ENCODE measurements at regions not wholly inside any gene's neighbourhood (a gene's known extent, or its start where the extent isn't known, plus 50 kb on each side); places are given as distances from the start of the nearest gene placed in this dataset.
A peak's percentile ranks its signal among the peaks of the same experiment; 100 is the strongest.

DNA sequence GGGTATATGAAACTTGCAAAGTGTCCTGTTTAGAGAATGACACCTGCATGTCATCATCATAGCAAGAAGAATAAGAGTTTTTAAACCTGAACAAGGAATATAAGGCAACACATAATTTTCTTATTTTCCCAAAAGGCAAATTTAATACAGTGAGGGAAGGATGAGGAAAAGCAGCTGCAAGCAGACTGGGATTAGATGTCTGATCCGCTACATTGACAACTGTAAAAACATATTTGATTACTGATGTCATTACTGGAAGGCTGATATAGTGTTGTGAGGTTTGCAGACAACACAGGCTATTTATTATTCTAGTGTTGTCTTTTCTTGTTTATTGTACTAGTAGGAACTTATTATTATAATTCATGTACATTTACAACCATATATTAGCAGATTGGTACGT is 528.7 kb downstream of the ZIC1 start:
- no peak for DNase-seq (ENCODE audit: low read depth)

DNA sequence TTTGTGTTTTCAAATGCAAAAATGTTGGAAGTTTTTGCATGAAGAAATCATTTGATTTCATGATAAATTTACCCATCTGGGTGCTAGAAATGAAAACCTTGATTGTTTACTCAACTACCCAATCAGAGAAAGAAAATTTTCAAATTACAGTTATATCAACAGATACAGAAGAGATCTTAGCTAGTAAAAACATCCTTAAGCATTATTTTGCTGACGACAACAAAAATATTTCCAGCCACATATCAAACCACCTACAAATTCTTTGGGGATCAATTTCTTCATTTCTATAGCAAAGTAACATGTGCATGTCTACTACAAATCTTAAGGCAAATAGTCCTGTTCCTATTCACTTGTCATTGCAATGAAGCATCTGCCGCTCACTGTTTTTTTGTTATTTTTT is 530.3 kb downstream of the ZIC1 start:
- no peak for DNase-seq (ENCODE audit: low read depth)

DNA sequence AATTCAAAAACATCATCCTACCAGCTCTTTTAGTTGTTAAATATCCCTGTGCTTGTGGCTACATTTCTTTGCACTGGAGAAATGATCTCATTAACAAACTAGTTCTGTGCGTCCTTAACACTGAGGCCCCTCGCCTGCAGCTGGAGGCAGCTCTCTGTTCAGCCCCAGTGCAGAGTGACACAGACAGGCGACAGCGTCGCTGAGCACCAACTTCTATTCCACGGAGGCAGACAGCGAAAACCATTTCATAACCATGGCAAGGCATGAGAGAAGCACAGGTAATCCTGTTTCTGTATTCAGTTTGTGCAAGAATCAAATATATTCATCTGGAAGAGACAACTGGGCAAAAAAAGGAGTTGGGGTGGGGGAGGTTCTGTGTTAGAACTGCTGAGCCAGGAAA is 530.7 kb downstream of the ZIC1 start:
- DNase-seq (ENCODE audit: low read depth): no peak

DNA sequence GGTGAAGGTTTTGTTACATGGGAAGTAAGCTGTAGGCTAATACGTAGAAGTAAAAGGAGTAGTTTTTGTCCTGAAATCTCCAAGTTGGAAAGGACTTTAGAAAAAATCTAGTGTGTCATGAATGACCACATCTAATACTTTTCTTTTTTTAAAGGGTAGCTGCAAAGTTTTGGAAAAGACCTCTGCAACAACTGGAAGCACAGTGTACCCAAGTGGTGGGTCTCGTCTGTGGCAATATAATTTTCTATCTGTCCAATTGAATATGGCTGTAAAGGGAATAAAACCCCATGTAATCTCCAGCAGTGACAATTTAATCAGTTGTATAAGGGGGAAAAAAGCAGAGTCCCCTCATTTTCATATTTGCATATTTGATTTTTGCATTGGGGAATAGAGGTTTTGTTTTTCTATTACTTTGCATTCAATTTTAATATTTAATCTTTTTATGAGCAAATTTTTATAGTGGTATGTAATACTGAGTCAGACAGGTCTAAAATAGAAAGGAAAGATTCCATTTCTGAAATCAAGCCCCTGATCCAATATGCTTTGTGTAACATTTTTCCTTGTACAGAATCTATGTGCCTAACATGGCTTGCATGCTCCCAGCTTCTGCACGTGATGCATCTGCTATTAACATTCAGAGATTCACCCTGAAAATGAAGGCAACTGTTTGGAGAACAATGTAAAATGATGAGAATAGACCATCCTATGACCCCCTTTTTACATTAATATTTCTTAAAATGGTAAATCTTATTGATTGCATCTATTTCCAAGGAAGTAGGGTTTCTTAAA is 531.4 kb downstream of the ZIC1 start:
- DNase-seq (ENCODE audit: low read depth): no peak

DNA sequence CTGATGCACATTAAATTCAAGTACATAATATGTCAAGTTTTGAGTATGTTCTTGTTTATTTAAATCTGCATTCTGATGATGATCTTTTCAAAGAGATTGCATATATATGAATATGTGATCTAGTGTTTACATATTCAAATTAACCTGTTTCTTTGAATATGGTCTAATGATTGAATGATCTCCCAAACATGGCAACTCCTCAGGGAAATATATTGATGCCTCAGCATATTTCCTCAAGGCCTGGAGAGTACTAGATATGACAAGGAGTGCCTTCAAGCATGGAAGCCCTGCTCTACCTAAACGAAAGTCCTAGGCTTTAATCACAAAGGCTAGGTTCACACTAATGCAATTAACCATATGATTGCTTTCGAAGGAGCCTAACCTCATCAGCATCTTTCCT is 532.8 kb downstream of the ZIC1 start:
- DNase-seq (ENCODE audit: low read depth): no peak

DNA sequence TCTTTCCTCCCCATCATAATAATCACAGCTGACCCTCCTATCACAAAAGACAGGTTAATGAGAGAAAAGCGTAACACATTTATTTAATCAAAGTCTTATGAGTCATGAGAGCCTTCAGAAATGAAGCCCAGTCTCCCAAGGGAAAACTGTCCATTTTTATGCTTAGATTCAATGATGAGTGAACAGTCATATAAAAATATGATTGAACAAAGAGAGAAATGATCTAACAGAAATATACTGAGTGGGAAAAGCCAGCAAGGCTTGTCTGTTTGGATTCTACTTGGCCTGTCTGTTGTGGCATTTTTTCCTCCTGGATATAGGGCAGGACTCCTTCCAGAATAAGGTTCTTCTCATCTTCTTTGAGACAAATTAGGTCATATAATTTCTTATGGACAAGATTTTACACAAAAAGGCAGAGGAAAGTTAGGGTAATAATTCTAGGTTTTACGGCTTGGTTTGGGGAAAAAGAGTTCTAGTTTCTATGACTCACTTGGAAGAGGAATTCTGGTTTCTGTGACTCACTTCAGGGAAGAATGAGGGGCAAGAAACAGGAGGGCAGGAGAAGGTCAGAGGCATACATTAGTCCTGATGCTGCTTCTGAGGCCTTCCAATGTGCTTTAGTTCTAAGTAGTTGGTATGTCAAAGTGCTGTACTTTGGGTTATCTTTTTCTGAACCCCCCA is 534.2 kb downstream of the ZIC1 start:
- peak; percentile 82 for DNase-seq (ENCODE audit: low read depth)

DNA sequence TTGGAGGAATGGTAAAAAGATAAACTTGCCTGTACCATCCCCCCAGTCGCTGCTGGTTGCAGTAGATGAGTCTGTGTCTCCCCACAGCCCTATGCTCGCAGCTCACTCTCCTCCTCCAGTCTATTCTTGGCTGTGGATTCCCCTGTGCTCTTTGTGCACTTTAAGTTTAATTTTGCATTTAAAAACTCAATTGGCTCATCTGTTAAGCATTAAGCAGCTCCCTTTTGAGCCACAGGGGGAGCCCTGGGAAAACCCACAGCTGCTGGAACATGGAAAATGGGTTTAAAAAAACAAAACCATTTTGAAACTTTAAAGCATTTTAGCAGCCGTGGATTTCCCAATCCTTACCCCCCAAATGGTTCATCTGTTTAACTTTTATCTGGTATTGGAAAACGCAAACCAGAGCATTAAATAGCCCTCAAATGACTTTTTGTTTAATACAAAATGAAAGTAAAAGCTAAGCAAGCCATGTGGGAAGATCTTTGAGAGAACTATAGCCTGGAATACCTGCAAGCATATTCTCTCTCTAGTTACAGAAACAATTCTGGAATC is 536.9 kb downstream of the ZIC1 start:
- DNase-seq (ENCODE audit: low read depth): peak; percentile 69

DNA sequence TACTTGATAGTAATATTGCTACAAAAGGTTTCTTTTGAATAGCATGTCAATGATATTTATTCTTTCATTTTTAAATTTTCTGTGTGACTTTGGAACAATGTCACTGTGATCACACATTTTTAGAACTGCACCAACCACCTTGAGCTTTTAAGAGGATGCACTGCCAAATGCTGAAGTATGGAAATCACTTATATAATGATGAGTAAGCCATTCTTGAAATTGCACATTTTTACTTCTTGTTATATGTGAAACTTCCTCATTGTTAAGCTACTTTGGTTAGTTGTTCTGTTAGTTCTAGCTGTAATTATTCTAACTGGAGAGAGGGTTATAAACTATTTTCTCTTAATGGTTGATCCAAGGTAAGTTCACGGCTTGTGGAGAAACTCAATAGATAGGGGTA is 547.5 kb downstream of the ZIC1 start:
- no peak for DNase-seq (ENCODE audit: low read depth)

DNA sequence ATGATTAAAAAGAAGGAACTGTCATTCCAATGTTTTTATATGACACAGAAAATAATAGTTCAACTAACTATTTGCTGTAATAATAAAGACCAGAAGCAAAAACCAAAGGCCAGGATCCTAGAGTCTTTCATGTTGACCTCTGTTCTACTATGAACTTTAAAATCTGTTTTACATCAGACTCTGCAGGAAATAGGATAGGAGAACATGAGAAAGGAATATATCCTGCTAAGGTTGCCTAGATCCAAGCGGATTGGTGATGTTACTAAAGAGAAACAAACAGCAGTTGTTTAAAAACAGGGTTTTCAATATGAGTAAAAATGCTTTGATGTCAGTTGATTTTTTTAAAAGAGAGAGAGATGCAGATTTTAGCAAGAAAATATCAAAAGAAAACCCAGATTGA is 549.6 kb downstream of the ZIC1 start:
- DNase-seq (ENCODE audit: low read depth): no peak

DNA sequence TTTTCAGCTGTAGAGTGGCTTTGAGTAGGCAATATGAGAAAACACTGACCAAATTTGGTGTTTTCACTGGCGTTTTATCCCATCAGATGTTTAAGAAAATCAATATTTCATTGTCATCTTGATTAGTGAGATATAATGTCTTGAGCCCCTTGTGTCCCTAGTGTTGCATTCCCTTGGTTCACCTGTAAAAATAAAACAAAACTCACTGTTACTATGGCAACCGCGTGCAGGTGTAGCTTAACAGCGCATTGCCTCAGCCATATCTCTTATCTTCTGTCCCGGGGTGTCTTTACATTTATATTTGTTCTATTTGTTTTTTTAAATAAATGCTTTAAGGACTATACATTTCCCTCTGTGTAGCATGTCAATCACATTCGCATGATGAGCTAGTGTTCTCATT is 551.6 kb downstream of the ZIC1 start:
- DNase-seq (ENCODE audit: low read depth): no peak

DNA sequence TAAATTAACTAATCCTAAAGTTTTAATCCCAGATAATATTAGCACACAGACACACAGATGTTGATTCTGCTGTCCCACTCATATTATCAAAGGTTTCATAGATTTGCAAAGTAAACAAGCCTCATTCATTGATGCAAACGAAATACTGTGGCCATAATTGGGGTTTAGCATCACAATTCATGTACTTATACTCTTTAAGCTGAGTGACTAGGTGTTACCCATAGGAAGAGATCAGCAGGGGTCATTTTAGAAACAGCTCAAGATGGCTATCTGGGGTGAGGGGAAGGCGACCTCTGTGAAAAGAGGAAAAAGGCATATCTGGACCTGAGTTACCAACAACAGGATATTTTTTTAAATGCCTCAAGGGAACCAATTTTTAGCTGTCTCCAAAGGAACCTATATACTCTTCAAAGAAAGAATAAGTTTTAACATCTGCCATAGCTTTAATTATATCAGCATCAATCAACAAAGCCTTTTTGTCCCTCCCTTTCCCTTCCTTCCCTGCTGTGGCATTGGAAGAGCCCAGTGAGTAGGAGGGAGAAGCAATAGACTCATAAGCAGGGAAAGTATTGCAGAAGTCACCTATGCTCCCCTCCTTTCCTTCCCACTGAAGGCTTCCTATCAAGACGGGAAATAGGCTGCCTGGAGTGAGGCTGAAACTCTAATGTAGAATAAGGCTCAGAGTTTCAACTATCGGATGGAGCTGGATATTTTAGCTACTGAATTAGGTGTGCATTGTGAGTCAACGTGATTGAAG is 553.4 kb downstream of the ZIC1 start:
- DNase-seq (ENCODE audit: low read depth): no peak

DNA sequence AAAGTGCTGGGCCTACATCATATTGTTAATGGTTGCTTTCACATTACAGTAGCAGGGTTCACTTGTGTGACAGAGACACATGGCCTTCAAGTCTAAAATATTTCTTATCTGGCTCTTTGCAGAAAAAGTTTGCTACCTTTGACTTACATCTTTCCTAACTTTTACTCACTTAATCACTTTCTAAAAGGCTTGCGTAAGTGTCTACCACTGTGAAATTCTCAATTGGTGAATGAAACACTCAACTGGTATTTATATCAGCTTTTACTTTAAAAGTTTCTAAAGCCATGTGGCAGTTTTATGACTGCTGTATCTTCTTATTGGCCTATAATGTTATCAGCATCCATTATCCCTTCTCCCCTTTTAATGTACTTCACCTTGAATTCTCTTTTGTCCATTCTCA is 554.5 kb downstream of the ZIC1 start:
- DNase-seq (ENCODE audit: low read depth): no peak

DNA sequence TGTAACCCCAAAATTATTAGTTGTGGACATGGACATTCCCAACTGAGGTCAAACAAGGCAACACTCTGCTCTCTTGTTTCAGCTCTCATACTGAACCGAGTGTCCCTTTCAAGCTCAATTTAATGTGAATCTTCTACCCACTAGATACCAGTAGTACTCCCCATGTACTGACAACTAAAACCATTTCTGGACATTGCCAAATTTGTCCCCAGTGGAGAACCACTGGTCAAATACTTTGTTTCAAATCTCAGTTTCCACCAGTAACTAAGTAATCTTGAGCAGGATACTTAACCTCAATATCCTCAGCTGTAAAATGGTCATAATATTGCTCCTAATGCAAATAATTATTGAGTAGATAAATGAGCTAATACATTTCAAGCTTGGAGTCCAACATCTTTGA is 566.0 kb downstream of the ZIC1 start:
- DNase-seq (ENCODE audit: low read depth): no peak

DNA sequence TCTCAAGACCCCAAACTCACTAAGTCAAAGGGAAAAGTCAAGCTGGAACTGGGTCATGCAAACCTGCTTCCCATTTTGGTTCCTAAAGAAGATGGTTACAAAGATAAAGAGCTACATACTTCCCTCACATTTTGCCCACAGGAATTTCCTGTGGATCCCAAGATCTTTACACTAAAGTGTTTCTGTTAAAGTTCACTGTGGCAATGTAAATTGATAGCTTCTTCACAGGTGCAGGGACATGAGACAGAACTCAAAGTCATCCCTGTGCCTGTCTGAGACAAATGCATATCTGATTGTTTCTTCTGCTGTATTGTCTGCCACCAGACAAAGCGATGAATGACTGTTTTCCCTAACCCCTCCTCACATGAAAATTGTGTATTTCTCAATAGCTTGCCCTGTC is 567.8 kb downstream of the ZIC1 start:
- DNase-seq (ENCODE audit: low read depth): no peak

DNA sequence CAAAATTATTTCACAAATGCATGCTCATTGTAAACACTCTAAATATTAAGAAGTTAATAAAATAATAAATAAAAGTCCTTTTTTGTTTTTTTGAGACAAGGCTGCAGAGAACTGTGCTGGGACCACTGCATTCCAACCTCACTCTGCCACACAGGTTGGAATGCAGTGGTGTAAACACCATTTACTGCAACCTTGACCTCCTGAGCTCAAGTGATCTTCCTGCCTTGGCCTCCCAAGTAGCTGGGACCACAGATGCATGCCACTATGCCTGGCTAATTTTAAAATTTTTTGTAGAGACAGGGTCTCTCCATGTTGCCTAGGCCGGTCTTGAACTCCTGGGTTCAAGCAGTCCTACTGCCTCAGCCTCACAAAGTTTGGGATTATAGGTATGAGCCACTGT is 578.4 kb downstream of the ZIC1 start:
- no peak for DNase-seq (ENCODE audit: low read depth)

DNA sequence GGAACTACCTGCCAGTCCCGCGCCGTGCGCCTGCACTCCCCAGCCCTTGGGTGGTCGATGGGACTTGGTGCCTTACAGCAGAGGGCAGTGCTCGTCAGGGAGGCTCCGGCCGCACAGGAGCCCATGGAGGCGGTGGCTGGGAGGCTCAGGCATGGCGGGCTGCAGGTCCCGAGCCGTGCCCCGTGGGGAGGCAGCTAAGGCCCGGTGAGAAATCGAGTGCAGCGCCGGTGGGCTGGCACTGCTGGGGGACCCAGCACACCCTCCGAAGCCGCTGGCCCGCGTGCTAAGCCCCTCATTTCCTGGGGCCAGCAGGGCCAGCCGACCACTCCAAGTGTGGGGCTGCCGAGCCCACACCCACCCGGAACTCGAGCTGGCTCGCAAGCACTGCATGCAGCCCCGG is 580.2 kb downstream of the ZIC1 start:
- DNase-seq (ENCODE audit: low read depth): no peak

DNA sequence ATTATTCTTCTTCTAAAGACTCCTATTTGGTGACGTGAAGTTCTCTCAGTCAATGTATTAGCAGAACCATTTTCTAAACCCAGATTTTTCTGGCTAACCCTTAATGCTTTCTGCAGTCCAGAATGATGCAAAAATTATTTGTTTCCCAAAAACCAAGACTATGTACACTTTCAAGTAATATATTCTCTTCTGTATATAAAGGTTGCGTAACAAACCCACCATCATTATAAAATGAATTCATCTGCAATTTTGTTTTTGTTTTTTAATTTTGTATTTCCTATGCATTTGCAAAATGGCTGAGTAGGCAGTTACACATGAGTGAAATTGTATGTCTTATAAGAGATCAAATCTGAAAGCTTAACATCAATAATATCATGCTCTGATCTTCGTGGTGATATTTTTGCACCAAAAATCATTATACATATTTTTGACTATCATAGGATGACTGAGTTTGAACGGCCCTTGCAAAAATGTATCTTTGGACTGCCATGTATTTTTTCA is 593.6 kb downstream of the ZIC1 start:
- no peak for DNase-seq (ENCODE audit: low read depth)

DNA sequence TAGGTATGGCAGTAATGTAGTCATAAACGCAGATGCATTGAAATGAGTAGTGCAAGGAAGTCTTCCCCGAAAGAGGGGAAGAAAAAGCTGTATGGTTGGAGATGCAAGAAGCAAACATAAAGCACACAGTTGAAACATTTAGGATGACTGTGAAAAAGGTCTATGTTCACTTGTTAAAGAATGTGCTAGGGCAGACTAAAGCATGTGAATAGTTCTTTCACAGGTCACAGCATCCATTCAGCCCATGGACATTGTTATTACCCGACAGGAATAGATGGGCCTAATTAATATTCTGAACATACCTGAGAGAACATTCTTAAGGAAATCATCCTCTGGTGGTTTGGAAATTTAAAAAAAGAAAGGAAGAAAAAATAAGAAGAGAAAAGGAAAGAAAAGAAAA is 595.2 kb downstream of the ZIC1 start:
- no peak for DNase-seq (ENCODE audit: low read depth)

DNA sequence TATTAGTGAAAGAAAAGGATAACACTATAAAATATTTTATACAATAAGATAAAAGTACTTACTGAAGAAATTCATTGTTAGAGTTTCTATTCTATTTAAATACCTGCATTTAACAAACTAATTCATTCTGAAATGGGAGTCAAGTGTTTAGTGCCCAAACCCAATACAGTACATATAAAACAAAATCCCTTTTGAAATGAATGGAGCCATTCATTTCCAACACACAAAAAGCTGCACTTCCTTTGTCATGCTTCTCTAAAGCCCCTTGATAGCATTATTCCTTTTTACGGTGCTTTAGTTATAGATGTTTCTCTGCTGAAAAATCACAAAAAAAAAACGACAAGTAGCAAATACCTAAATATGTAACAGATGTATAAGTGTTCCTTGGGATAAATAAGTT is 596.3 kb downstream of the ZIC1 start:
- DNase-seq (ENCODE audit: low read depth): no peak

DNA sequence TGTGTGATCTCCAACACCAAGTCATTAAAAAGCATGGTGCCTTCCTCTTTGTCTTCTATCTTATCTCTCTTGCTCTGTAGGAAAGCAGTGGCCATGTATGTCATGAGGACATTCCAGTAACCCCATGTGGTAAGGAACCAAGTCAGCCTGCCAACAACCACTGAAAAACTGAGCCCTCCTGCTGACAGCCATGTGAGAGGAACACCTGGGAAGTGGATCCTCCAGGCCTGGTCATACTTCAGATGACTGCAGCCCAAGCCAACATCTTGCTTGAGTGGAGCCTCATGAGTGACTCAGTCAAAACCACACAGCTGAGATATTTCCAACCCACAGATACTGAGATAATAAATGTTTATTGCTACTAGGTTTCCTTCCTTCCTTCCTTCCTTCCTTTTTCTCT is 597.3 kb downstream of the ZIC1 start:
- DNase-seq (ENCODE audit: low read depth): peak; percentile 36

DNA sequence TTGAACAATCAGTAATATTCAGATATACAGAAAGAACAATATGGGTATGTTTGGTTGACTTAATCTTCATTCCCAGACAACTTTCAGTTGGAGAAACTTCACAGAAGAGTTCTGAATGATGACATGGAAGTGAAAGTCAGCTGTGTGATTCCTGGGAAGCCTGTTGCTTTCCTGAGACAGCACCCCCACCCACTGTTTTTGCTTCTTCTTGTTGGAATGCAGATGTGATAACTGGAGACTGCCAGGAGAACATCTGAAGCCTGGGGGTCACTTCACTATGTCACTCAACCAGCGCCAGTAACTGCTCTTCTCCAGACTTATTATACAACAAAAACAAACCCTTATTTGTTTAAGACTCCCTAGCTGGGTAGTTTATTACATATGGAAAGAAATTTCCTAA is 599.4 kb downstream of the ZIC1 start:
- DNase-seq (ENCODE audit: low read depth): no peak

DNA sequence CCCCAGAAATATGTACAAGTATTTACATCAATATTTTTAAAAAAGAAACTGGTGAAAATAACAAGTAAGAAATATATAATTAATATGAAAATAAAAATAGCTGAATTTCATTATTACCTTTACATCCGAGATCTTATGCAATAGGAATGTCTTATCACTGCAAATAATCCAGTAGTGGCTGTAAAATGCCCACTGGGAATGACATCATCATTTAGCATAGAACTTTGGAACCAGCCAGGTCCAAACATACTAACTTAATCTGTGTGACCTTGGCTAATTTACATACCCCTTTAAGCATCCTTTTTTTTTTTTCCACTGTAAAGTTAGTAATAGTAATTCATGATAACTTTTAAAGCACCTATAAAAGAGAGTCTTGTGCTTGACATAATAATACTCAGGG is 611.7 kb downstream of the ZIC1 start:
- no peak for DNase-seq (ENCODE audit: low read depth)

DNA sequence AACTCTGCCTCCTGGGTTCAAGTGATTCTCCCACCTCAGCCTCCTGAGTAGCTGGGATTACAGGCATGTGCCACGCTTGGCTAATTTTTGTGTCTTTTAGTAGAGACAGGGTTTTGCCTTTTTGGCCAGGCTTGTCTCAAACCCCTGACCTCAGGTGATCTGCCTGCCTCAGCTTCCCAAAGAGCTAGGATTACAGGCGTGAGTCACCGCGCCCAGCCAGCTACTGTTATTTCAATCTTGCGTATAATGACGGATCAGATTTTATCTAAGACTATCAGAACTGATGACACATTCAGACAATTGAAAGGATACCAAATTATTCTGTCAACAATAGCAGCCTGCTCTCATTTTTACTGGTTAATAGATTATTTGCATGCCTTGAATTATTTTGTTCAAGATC is 612.2 kb downstream of the ZIC1 start:
- DNase-seq (ENCODE audit: low read depth): no peak

All from HS-5 (cell line).